Heart left ventricle (tissue), 16 donors: ENCODE measurements at regions not wholly inside any gene's neighbourhood (a gene's known extent, or its start where the extent isn't known, plus 50 kb on each side); places are given as distances from the start of the nearest gene placed in this dataset.
A peak's percentile ranks its signal among the peaks of the same experiment; 100 is the strongest.

Experiments used
- ATAC-seq, 4 donors: fragments of 200-7000 bp; cut with Tn5 transposase; one replicate each; pipeline ENCODE4 v1.9.1; 2020 to 2022; ENCODE audit warnings: moderate library complexity in 4 of 4, mild to moderate bottlenecking in 3 of 4, moderate number of reproducible peaks in 1 of 4
- DNase-seq, 5 donors: peaks; one replicate each; pipeline ENCODE4 v3.0.0-alpha.2; 2020
- H3K27ac ChIP-seq, 12 donors: fragments of 200-600 bp; sonication (generic) in 4 of 12; one replicate each; pipeline versions ENCODE4 v1.5.0 to v1.8.0; 2016 to 2022; ENCODE audit warnings: mild to moderate bottlenecking in 2 of 12
- H3K27me3 ChIP-seq, 9 donors: fragments of 200-600 bp; sonication (generic) in 2 of 9; one replicate each; pipeline versions ENCODE4 v1.5.1 to v1.8.0; 2016 to 2022; ENCODE audit warnings: mild to moderate bottlenecking in 3 of 9
- H3K36me3 ChIP-seq, 9 donors: fragments of 200-600 bp; sonication (generic) in 2 of 9; one replicate each; pipeline versions ENCODE4 v1.5.0 to v1.8.0; 2018 to 2022; ENCODE audit warnings: mild to moderate bottlenecking in 2 of 9
- H3K4me1 ChIP-seq, 12 donors: fragments of 200-600 bp; sonication (generic) in 4 of 12; one replicate each; pipeline versions ENCODE4 v1.5.0 to v1.8.0; 2016 to 2022; ENCODE audit warnings: mild to moderate bottlenecking in 3 of 12
- H3K4me3 ChIP-seq, 12 donors: fragments of 200-600 bp; sonication (generic) in 4 of 12; one replicate each; pipeline versions ENCODE4 v1.5.0 to v1.8.0; 2017 to 2022; ENCODE audit warnings: mild to moderate bottlenecking in 9 of 12, moderate library complexity in 4 of 12
- H3K9me3 ChIP-seq, 12 donors: fragments of 200-600 bp; sonication (generic) in 4 of 12; one replicate each; pipeline versions ENCODE4 v1.5.0 to v1.8.0; 2016 to 2022; ENCODE audit warnings: mild to moderate bottlenecking in 1 of 12
- POLR2A ChIP-seq, 2 donors: fragments of 450-650 bp; IDR thresholded peaks; one replicate each; pipeline ENCODE4 v1.6.1; 2017; ENCODE audit warnings: antibody characterized with exemption in 2 of 2, mild to moderate bottlenecking in 2 of 2, moderate library complexity in 2 of 2
- WGBS, 4 donors: extraction: QIAGEN DNeasy Blood & Tissue Kit in 2 of 4; methylation state at CpG; one replicate each; pipeline versions ENCODE4 v1.1.5 to v1.1.7; 2013 to 2018; 5-methylcytosine and 5-hydroxymethylcytosine counted together
- intact Hi-C, 10 donors: fragments of 100-400 bp; cut with DNase I; formaldehyde crosslinking; loops; one replicate each; pipeline versions ENCODE4 v1.11.1 to v1.14.2; 2022
- TF ChIP-seq, protein P1 (sequence below), 12 donors: fragments of 200-600 bp; sonication (generic) in 4 of 12; IDR thresholded peaks; one replicate each; pipeline versions ENCODE4 v1.5.0 to v1.8.0; 2018 to 2022; ENCODE audit warnings: antibody characterized with exemption in 12 of 12, mild to moderate bottlenecking in 5 of 12
- donor health status: ischemic (EF 13 %, LVEDD 7.1; RV severe dilation, severe dysfunction).
- donor health status: healthy with polysubstance abuse.
- donor health status: DM: no; HTN: yes; CAD: no.
- donor health status: DM: no; HTN: no; CAD: no.
- donor health status: ischemic (EF 25% LVEDD 6.9; RV normal size, moderate dysfunction).
- donor health status: ischemic (EF 25% LVEDD 5.7; RV mildly dilated, moderate dysfunction).
- donor health status: healthy.
- donor health status: DM: yes; HTN: yes; CAD: no.
- donor health status: ischemic (EF 35%, LVEDD 5.7; RV mildly dilated, moderate dysfunction).
- donor health status: nonischemic (EF 11% LVEDD 7.7; RV severe dilation, severe dysfunction).
- donor health status: DM: yes; HTN: yes; CAD: no.
- donor health status: PGD.
- donor health status: ischemic (EF 29% LVEDD 5.4; RV normal size, mild dysfunction).
- donor health status: nonischemic (EF 23%, LVEDD 6.1; RV moderate dilation, normal function).

DNA sequence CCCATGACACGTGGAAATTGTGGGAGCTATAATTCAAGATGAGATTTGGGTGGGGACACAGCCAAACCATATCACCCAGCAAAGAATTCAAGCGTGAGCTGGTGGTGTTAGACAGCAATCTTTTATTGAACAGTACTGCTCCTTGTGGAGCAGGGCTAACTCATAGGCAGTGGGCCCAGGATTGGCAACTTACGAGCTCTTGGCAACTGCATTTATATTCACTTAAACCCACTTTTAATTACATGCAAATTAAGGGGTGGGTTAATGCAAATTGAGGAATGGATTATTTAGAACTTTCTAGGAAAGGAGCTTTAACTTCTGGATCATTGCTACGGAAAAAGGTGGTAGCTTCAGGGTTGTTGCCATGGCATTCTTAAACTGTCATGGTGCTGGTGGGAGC is 135.6 kb upstream of the KAZN start:
- Histone ChIP-seq H3K36me3 (no peaks in the 10 kb centered on the region), H3K4me1 (no peaks in the 10 kb centered on the region), H3K27me3 (peaks cover 0 to 10% (median 0%) of the 10 kb centered on the region in 9 donors), H3K9me3 (no peaks in the 10 kb centered on the region), H3K4me3 (no peak overlapping the region), H3K27ac (no peak overlapping the region)
- no peak for ATAC-seq
- intact Hi-C loops: no loop called here
- 80 to 91% (median 82%) methylated on average over 4 of the region's 4 CpGs for WGBS, 4 donors
- DNase-seq: no peak
- TF ChIP-seq, protein P1, sequence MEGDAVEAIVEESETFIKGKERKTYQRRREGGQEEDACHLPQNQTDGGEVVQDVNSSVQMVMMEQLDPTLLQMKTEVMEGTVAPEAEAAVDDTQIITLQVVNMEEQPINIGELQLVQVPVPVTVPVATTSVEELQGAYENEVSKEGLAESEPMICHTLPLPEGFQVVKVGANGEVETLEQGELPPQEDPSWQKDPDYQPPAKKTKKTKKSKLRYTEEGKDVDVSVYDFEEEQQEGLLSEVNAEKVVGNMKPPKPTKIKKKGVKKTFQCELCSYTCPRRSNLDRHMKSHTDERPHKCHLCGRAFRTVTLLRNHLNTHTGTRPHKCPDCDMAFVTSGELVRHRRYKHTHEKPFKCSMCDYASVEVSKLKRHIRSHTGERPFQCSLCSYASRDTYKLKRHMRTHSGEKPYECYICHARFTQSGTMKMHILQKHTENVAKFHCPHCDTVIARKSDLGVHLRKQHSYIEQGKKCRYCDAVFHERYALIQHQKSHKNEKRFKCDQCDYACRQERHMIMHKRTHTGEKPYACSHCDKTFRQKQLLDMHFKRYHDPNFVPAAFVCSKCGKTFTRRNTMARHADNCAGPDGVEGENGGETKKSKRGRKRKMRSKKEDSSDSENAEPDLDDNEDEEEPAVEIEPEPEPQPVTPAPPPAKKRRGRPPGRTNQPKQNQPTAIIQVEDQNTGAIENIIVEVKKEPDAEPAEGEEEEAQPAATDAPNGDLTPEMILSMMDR (IDR thresholded peaks at IDR 0.05): no peak
- no peak for TF ChIP-seq POLR2A (IDR thresholded peaks at IDR 0.05)

GRCh38 chr1:14466006-14466405 is 132.5 kb upstream of the KAZN start:
- WGBS, 4 donors: 63 to 83% (median 77%) methylated on average over 4 of the region's 4 CpGs
- DNase-seq (no peak), ATAC-seq (no peak)
- intact Hi-C loops: no loop called here
- H3K36me3 ChIP-seq: no peaks in the 10 kb centered on the region
- no peaks in the 10 kb centered on the region for H3K4me1 ChIP-seq
- H3K4me3 ChIP-seq: no peak overlapping the region
- H3K27ac ChIP-seq: no peak overlapping the region
- TF ChIP-seq, protein P1 (IDR thresholded peaks at IDR 0.05): no peak
- TF ChIP-seq POLR2A (IDR thresholded peaks at IDR 0.05): no peak
- peaks cover 0 to 10% (median 0%) of the 10 kb centered on the region in 9 donors for H3K27me3 ChIP-seq
- H3K9me3 ChIP-seq: no peaks in the 10 kb centered on the region

DNA sequence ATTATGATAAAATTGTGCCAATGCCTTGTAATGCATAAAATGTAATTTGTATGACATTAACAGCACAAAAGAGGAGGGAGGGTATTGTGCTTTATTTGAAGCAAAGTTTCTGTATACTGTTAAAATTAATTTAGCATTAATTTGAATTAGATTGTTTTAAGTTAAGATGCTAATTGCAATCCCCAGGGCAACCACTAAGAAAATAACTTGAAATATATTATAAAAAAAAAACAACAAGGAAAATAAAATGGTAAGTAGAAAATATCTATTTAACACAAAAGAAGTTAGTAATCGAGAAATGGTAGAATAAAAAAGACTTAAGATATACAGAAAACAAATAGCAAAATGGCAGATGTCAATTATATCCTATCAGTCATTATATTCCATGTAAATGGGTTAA is 131.4 kb upstream of the KAZN start:
- TF ChIP-seq POLR2A (IDR thresholded peaks at IDR 0.05): no peak
- TF ChIP-seq, protein P1 (IDR thresholded peaks at IDR 0.05): peak in 2 of 12 donors; percentile 26 to 31

DNA sequence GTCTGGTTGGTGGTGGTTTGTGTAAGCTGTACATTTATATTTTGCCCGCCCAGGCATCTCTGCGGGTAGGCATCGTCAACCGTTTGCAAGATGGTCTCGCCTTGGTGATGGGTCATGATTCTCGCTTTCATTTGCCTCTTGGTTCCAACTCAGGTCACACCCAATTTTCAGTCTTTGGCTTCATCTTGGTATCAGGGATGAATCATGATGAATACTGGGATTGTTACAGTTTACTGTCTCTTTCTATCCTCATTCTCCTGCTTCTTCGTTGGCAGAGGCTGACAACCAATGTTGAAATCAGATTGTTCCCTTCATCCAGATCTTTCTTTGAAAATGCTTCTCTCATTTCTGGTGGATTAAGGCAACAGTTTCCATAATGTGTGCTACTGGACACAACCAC is 129.7 kb upstream of the KAZN start:
- no peaks in the 10 kb centered on the region for H3K36me3 ChIP-seq
- TF ChIP-seq POLR2A (IDR thresholded peaks at IDR 0.05): no peak
- TF ChIP-seq, protein P1 (IDR thresholded peaks at IDR 0.05): no peak
- 91 to 95% (median 94%) methylated on average over 7 of the region's 7 CpGs for WGBS, 4 donors
- H3K27me3 ChIP-seq: peaks cover 0 to 6% (median 0%) of the 10 kb centered on the region in 9 donors
- no peaks in the 10 kb centered on the region for H3K4me1 ChIP-seq
- intact Hi-C loops: no loop called here
- no peak overlapping the region for H3K27ac ChIP-seq
- DNase-seq (no peak), ATAC-seq (no peak)
- no peak overlapping the region for H3K4me3 ChIP-seq
- H3K9me3 ChIP-seq: no peaks in the 10 kb centered on the region

More for the DNA sequence above, 131.4 kb upstream of the KAZN start:
- H3K36me3 ChIP-seq: no peaks in the 10 kb centered on the region
- DNase-seq: no peak
- peaks cover 0 to 10% (median 0%) of the 10 kb centered on the region in 9 donors for H3K27me3 ChIP-seq
- 77 to 87% (median 84%) methylated on average over 1 of the region's 1 CpG for WGBS, 4 donors
- no peak overlapping the region for H3K4me3 ChIP-seq
- intact Hi-C loops: no loop called here
- no peak overlapping the region for H3K27ac ChIP-seq
- ATAC-seq: no peak
- H3K9me3 ChIP-seq: no peaks in the 10 kb centered on the region
- H3K4me1 ChIP-seq: no peaks in the 10 kb centered on the region
